ENCODE measurements at regions not wholly inside any gene's neighbourhood (a gene's known extent, or its start where the extent isn't known, plus 50 kb on each side); places are given as distances from the start of the nearest gene placed in this dataset.

DNA sequence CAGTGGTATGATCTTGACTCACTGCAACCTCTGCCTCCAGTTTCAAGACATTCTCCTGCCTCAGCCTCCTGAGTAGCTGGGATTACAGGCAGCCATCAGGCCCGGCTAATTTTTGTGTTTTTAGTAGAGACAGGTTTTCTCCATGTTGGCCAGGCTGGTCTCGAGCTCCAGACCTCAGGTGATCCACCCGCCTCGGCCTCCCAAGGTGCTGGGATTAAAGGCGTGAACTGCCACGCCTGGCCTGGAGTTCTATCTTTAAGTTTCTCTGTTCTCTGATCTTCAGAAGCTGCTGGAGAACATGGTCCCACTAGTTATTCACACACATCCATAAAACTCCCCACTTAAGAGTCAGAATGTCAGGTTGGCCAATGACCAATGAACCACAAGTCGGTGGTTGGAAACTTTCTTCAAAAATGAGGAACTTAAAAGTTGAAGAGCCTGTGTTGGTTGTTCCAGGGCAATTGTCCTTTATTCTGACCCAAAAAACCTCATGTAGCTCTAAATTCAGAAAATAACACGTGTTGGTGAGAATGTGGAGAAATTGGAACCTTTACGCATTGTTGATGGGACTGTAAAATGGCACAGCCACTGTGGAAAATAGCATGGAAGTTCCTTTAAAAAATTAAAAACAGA, 55.9 kb upstream of the PIK3CB start:
- Histone ChIP-seq H3K27ac (ENCODE audit: low read length) (no peak overlapping the region), H3K27me3 (ENCODE audit: control insufficient read depth, insufficient read depth, low read length) (no peaks in the 10 kb centered on the region), H3K4me3 (ENCODE audit: low read depth in 2 of 2, low read length in 2 of 2) (no peak overlapping the region), H3K4me1 (ENCODE audit: control insufficient read depth, insufficient read depth, low read length) (no peaks in the 10 kb centered on the region), H3K36me3 (ENCODE audit: control insufficient read depth, insufficient read depth, low read length) (no peaks in the 10 kb centered on the region), H3K9me3 (ENCODE audit: control insufficient read depth, insufficient read depth, low read depth, low read length) (no peaks in the 10 kb centered on the region)
- in situ Hi-C loops (cut with HindIII; ENCODE audit: low pct_unique_long_range_greater_than_20kb, low sequenced_read_pairs): no loop called here
- no TSS peak for BruUV-seq (replicated peaks)
- intact Hi-C loops (cut with micrococcal nuclease; ENCODE audit: unreplicated experiment): no loop called here
- DNase-seq (ENCODE audit: low read depth, low spot score) (no peak), ATAC-seq (no peak)
- POLR2A ChIA-PET: interaction anchor here (0.7 kb wide), 1 partner anchor 27 kb away, joined by 3 read pairs; no protein-coding TSS in a partner anchor
- CTCF ChIA-PET: no interaction called here
- no peak for TF ChIP-seq SIN3A (IDR thresholded peaks at IDR 0.05; ENCODE audit: borderline replicate concordance, insufficient read depth, low read depth, low read length)
- no peak for TF ChIP-seq POLR2AphosphoS5 (IDR thresholded peaks at IDR 0.05; ENCODE audit: low read depth, low read length)
- TF ChIP-seq, protein P1, sequence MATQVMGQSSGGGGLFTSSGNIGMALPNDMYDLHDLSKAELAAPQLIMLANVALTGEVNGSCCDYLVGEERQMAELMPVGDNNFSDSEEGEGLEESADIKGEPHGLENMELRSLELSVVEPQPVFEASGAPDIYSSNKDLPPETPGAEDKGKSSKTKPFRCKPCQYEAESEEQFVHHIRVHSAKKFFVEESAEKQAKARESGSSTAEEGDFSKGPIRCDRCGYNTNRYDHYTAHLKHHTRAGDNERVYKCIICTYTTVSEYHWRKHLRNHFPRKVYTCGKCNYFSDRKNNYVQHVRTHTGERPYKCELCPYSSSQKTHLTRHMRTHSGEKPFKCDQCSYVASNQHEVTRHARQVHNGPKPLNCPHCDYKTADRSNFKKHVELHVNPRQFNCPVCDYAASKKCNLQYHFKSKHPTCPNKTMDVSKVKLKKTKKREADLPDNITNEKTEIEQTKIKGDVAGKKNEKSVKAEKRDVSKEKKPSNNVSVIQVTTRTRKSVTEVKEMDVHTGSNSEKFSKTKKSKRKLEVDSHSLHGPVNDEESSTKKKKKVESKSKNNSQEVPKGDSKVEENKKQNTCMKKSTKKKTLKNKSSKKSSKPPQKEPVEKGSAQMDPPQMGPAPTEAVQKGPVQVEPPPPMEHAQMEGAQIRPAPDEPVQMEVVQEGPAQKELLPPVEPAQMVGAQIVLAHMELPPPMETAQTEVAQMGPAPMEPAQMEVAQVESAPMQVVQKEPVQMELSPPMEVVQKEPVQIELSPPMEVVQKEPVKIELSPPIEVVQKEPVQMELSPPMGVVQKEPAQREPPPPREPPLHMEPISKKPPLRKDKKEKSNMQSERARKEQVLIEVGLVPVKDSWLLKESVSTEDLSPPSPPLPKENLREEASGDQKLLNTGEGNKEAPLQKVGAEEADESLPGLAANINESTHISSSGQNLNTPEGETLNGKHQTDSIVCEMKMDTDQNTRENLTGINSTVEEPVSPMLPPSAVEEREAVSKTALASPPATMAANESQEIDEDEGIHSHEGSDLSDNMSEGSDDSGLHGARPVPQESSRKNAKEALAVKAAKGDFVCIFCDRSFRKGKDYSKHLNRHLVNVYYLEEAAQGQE (IDR thresholded peaks at IDR 0.05; ENCODE audit: insufficient read depth in 1 of 2, low read depth in 2 of 2, low read length in 1 of 2): no peak
- no peak for TF ChIP-seq TCF7L2 (IDR thresholded peaks at IDR 0.05; ENCODE audit: low read depth, low read length)
- TF ChIP-seq, protein P2, sequence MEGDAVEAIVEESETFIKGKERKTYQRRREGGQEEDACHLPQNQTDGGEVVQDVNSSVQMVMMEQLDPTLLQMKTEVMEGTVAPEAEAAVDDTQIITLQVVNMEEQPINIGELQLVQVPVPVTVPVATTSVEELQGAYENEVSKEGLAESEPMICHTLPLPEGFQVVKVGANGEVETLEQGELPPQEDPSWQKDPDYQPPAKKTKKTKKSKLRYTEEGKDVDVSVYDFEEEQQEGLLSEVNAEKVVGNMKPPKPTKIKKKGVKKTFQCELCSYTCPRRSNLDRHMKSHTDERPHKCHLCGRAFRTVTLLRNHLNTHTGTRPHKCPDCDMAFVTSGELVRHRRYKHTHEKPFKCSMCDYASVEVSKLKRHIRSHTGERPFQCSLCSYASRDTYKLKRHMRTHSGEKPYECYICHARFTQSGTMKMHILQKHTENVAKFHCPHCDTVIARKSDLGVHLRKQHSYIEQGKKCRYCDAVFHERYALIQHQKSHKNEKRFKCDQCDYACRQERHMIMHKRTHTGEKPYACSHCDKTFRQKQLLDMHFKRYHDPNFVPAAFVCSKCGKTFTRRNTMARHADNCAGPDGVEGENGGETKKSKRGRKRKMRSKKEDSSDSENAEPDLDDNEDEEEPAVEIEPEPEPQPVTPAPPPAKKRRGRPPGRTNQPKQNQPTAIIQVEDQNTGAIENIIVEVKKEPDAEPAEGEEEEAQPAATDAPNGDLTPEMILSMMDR (IDR thresholded peaks at IDR 0.05): no peak

DNA sequence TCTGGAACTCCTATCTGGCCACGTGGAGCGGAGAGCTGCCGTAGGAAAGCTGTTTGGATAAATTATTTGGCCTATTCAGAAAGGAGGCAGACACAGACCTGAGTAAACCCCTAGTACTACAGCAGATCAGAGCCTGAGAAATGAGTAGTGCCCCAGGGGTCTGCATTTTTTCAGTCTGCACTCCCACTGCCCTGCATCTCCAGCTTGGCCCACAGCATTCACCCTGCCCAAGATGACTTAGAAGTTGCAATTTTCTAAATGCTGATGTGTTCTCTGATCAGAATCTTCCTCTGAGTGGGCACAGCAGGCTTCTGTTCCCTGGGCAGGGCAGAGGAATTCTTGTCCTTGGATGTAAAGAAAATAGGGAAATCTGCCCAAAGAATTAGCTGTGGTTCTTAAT, 55.1 kb upstream of the PIK3CB start:
- BruUV-seq (replicated peaks): no TSS peak
- intact Hi-C loops (cut with micrococcal nuclease; ENCODE audit: unreplicated experiment): no loop called here
- H3K27ac ChIP-seq (ENCODE audit: low read length): no peak overlapping the region
- in situ Hi-C loops (cut with HindIII; ENCODE audit: low pct_unique_long_range_greater_than_20kb, low sequenced_read_pairs): no loop called here
- no peaks in the 10 kb centered on the region for H3K9me3 ChIP-seq (ENCODE audit: control insufficient read depth, insufficient read depth, low read depth, low read length)
- DNase-seq (ENCODE audit: low read depth, low spot score) (no peak), ATAC-seq (no peak; the same call in 1 of the 2 replicates)
- ChIA-PET POLR2A (interaction anchor here (0.6 kb wide), 1 partner anchor 9 kb away, joined by 3 read pairs; no protein-coding TSS in a partner anchor), CTCF (no interaction called here)
- no peaks in the 10 kb centered on the region for H3K36me3 ChIP-seq (ENCODE audit: control insufficient read depth, insufficient read depth, low read length)
- H3K4me3 ChIP-seq (ENCODE audit: low read depth in 2 of 2, low read length in 2 of 2): no peak overlapping the region
- no peaks in the 10 kb centered on the region for H3K27me3 ChIP-seq (ENCODE audit: control insufficient read depth, insufficient read depth, low read length)
- no peaks in the 10 kb centered on the region for H3K4me1 ChIP-seq (ENCODE audit: control insufficient read depth, insufficient read depth, low read length)
- TF ChIP-seq POLR2AphosphoS5 (IDR thresholded peaks at IDR 0.05; ENCODE audit: low read depth, low read length) (no peak), TCF7L2 (IDR thresholded peaks at IDR 0.05; ENCODE audit: low read depth, low read length) (no peak), SIN3A (IDR thresholded peaks at IDR 0.05; ENCODE audit: borderline replicate concordance, insufficient read depth, low read depth, low read length) (no peak)
- TF ChIP-seq, protein P2 (IDR thresholded peaks at IDR 0.05): no peak
- TF ChIP-seq, protein P1 (IDR thresholded peaks at IDR 0.05; ENCODE audit: insufficient read depth in 1 of 2, low read depth in 2 of 2, low read length in 1 of 2): no peak

All from Panc1 (cell line).